CD14-positive monocyte (primary cell): ENCODE measurements at regions not wholly inside any gene's neighbourhood (a gene's known extent, or its start where the extent isn't known, plus 50 kb on each side); places are given as distances from the start of the nearest gene placed in this dataset.

Source experiments
- DNase-seq, 3 donors: peaks; one replicate each; pipeline ENCODE4 v3.0.0-alpha.2; 2011 to 2022
- H2AFZ ChIP-seq: 2 replicates; pipeline ENCODE4 v1.6.0; 2012; ENCODE audit warnings: mild to moderate bottlenecking, low read depth, low read length, inconsistent platforms; ENCODE audit not compliant: insufficient read depth, poor library complexity, severe bottlenecking
- H3K27ac ChIP-seq, 2 donors: 1 replicate in 1 of 2; 2 replicates in 1 of 2; pipeline ENCODE4 v1.5.1; 2012 to 2013; ENCODE audit warnings: low read length in 2 of 2, control low read depth in 1 of 2, inconsistent platforms in 1 of 2, low read depth in 1 of 2, mild to moderate bottlenecking in 1 of 2
- H3K27me3 ChIP-seq, 2 donors: one replicate each; pipeline versions ENCODE4 v1.6.0 to v1.6.1; 2011 to 2013; ENCODE audit warnings: low read length in 2 of 2; ENCODE audit not compliant: control insufficient read depth in 2 of 2, insufficient read depth in 2 of 2
- H3K36me3 ChIP-seq, 2 donors: replicated peaks in 1 of 2; 1 replicate in 1 of 2; 2 replicates in 1 of 2; pipeline versions ENCODE4 v1.5.1 to v1.6.1; 2012 to 2013; ENCODE audit warnings: low read length in 2 of 2, control low read depth in 1 of 2, inconsistent platforms in 1 of 2, mild to moderate bottlenecking in 1 of 2; ENCODE audit not compliant: insufficient read depth in 2 of 2, control insufficient read depth in 1 of 2
- H3K4me1 ChIP-seq, 2 donors: 1 replicate in 1 of 2; 2 replicates in 1 of 2; pipeline versions ENCODE4 v1.5.1 to v1.6.1; 2012 to 2013; ENCODE audit warnings: low read length in 2 of 2, control low read depth in 1 of 2, inconsistent platforms in 1 of 2, mild to moderate bottlenecking in 1 of 2, moderate library complexity in 1 of 2; ENCODE audit not compliant: insufficient read depth in 2 of 2, control insufficient read depth in 1 of 2
- H3K4me2 ChIP-seq: replicated peaks from 2 replicates; pipeline ENCODE3; 2012; ENCODE audit warnings: low read length, moderate library complexity, mild to moderate bottlenecking; ENCODE audit not compliant: poor library complexity, severe bottlenecking; ENCODE audit errors: extremely low read depth
- H3K4me3 ChIP-seq, 3 experiments: fragments of 200-600 bp in 1 of 3; sonication (generic) in 1 of 3; replicated peaks in 1 of 3; 1 replicate in 2 of 3; 2 replicates in 1 of 3; pipeline ENCODE4 v1.5.1; 2011 to 2013; ENCODE audit warnings: low read length in 3 of 3, mild to moderate bottlenecking in 3 of 3, control low read depth in 2 of 3, low read depth in 2 of 3, inconsistent platforms in 1 of 3, moderate library complexity in 1 of 3
- H3K79me2 ChIP-seq: 2 replicates; pipeline ENCODE4 v1.6.0; 2012; ENCODE audit warnings: mild to moderate bottlenecking, control low read depth, inconsistent platforms, low read length, moderate library complexity; ENCODE audit not compliant: insufficient read depth
- H3K9ac ChIP-seq: 2 replicates; pipeline ENCODE4 v1.6.0; 2017; ENCODE audit warnings: low read length, mild to moderate bottlenecking; ENCODE audit not compliant: insufficient read depth, poor library complexity, severe bottlenecking
- H3K9me3 ChIP-seq, 2 donors: replicated peaks in 1 of 2; 1 replicate in 1 of 2; 2 replicates in 1 of 2; pipeline versions ENCODE4 v1.5.1 to v1.6.1; 2012 to 2013; ENCODE audit warnings: low read length in 2 of 2, control low read depth in 1 of 2; ENCODE audit not compliant: control insufficient read depth in 1 of 2, insufficient read depth in 1 of 2
- H4K20me1 ChIP-seq: 2 replicates; pipeline ENCODE4 v1.6.0; 2012; ENCODE audit warnings: mild to moderate bottlenecking, low read length, control low read depth, moderate library complexity; ENCODE audit not compliant: insufficient read depth
- H3K27ac Mint-ChIP-seq, 7 donors: one replicate each; pipeline ENCODE4 v1.8.0; 2020; ENCODE audit warnings: mild to moderate bottlenecking in 7 of 7, mixed read lengths in 7 of 7, moderate library complexity in 6 of 7, inconsistent platforms in 2 of 7
- H3K27me3 Mint-ChIP-seq, 3 donors: one replicate each; pipeline ENCODE4 v1.8.0; 2021 to 2022; ENCODE audit warnings: low read depth in 3 of 3, mild to moderate bottlenecking in 3 of 3, mixed read lengths in 3 of 3, moderate library complexity in 3 of 3, inconsistent platforms in 1 of 3
- H3K36me3 Mint-ChIP-seq, 2 donors: one replicate each; pipeline ENCODE4 v1.8.0; 2020; ENCODE audit warnings: mixed read lengths in 2 of 2, inconsistent platforms in 1 of 2, mild to moderate bottlenecking in 1 of 2
- H3K4me1 Mint-ChIP-seq: one replicate; pipeline ENCODE4 v1.8.0; 2020; ENCODE audit warnings: mild to moderate bottlenecking, mixed read lengths
- H3K4me3 Mint-ChIP-seq, 2 donors: one replicate each; pipeline ENCODE4 v1.8.0; 2020; ENCODE audit warnings: mild to moderate bottlenecking in 2 of 2, mixed read lengths in 2 of 2, moderate library complexity in 1 of 2
- H3K9me3 Mint-ChIP-seq, 7 donors: one replicate each; pipeline ENCODE4 v1.8.0; 2020 to 2022; ENCODE audit warnings: mixed read lengths in 7 of 7, mild to moderate bottlenecking in 6 of 7, moderate library complexity in 6 of 7, inconsistent platforms in 2 of 7
- WGBS: methylation state at CpG from one replicate; pipeline ENCODE4 v1.1.5; 2013; ENCODE audit warnings: missing lambda C conversion rate; ENCODE audit not compliant: insufficient coverage; 5-methylcytosine and 5-hydroxymethylcytosine counted together
- intact Hi-C, 2 donors: fragments of 100-400 bp; cut with micrococcal nuclease; formaldehyde crosslinking; loops; one replicate each; pipeline versions ENCODE4 v1.15.0 to v1.15.1; 2023
- TF ChIP-seq, protein P1 (sequence below): fragments of 200-600 bp; IDR thresholded peaks from one replicate; pipeline ENCODE4 v1.8.0; 2022; ENCODE audit warnings: antibody characterized with exemption, mild to moderate bottlenecking

DNA sequence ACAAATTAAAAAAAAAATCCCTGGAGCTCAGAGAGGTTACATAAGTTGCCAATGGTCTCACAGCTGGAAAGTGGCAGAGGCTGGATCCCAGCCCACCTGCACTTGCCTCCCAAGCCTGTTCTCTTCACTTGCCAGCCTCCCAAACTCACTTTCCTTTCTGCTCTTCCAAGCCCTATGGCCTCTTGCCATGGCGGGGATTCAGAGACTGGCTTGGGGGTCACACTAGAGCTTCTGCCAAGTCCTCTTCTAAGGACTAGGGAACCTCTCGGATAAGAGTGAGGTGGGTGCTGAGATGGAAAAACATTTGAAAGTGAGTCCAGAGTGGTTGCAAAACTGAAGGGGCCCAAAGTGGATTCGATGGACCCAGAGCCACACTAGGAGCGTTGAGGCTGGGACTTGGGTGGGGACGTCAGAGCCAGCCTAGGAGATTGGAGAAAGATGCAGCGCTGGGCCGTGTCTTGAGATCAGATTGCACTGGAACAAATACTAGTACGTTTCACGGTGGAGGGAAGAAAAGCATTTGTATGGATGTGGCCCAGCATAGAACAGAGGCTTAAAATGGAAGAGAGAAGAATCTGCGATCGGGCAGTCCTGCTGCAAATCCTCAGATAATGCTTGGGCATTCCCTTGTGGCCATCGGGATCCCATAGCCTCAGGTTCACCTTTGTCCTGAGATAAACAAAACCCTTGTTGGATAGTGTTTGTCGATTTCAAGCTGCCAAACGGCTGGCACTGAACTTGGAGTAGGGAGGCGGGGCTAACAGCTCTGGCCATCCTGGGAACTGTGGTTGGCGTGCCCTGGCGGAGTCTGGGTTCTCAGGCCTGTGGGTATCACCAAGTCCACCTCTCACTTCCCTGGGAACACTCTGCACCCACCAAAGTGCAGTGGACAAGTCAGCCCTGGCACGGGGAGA lies 84.8 kb downstream of the ING1 start:
- Mint-ChIP-seq H3K27me3 (peaks cover 22 to 36% (median 22%) of the 10 kb centered on the region in 3 donors), H3K9me3 (peaks cover 4 to 20% (median 18%) of the 10 kb centered on the region in 7 donors)
- 87% methylated on average over 16 of the region's 18 CpGs for WGBS

More for the DNA sequence above, 84.8 kb downstream of the ING1 start:
- Histone ChIP-seq H3K4me1 (peaks cover 4 to 9% of the 10 kb centered on the region in 2 donors), H3K4me2 (no peak overlapping the region), H3K27ac (no peak overlapping the region), H4K20me1 (no peaks in the 10 kb centered on the region), H3K27me3 (peaks cover 0 to 10% of the 10 kb centered on the region in 2 donors), H3K4me3 (no peak overlapping the region), H3K9ac (no peak overlapping the region), H3K9me3 (peaks cover 15 to 17% of the 10 kb centered on the region in 2 donors), H2AFZ (no peak overlapping the region), H3K79me2 (no peaks in the 10 kb centered on the region), H3K36me3 (no peaks in the 10 kb centered on the region)
- Mint-ChIP-seq H3K4me3 (peak overlapping the region in 1 of 2 donors; percentile 27), H3K4me1 (peaks cover 10% of the 10 kb centered on the region), H3K27ac (no peak overlapping the region), H3K36me3 (no peaks in the 10 kb centered on the region)
- intact Hi-C loops: no loop called here
- no peak for DNase-seq
- TF ChIP-seq, protein P1, sequence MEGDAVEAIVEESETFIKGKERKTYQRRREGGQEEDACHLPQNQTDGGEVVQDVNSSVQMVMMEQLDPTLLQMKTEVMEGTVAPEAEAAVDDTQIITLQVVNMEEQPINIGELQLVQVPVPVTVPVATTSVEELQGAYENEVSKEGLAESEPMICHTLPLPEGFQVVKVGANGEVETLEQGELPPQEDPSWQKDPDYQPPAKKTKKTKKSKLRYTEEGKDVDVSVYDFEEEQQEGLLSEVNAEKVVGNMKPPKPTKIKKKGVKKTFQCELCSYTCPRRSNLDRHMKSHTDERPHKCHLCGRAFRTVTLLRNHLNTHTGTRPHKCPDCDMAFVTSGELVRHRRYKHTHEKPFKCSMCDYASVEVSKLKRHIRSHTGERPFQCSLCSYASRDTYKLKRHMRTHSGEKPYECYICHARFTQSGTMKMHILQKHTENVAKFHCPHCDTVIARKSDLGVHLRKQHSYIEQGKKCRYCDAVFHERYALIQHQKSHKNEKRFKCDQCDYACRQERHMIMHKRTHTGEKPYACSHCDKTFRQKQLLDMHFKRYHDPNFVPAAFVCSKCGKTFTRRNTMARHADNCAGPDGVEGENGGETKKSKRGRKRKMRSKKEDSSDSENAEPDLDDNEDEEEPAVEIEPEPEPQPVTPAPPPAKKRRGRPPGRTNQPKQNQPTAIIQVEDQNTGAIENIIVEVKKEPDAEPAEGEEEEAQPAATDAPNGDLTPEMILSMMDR: no peak
